Testis (tissue), 2 donors: ENCODE measurements at regions not wholly inside any gene's neighbourhood (a gene's known extent, or its start where the extent isn't known, plus 50 kb on each side); places are given as distances from the start of the nearest gene placed in this dataset.
"Not testable (repeated sequence)": the region's sequence is repeated elsewhere in the genome, so short reads cannot be mapped to it uniquely, and the experiment has no call there.

Experiments used
- POLR2A ChIP-seq: fragments of 450-650 bp; IDR thresholded peaks from one replicate; pipeline ENCODE4 v1.6.1; 2017; ENCODE audit warnings: antibody characterized with exemption, mild to moderate bottlenecking, moderate library complexity
- TF ChIP-seq, protein P1 (sequence below), 3 experiments: fragments of 450-650 bp in 2 of 3; fragments of 200-600 bp in 1 of 3; sonication (generic) in 1 of 3; IDR thresholded peaks; one replicate each; pipeline ENCODE4 v1.5.1; 2016 to 2019; ENCODE audit warnings: antibody characterized with exemption in 3 of 3, mild to moderate bottlenecking in 2 of 3, moderate library complexity in 1 of 3

DNA sequence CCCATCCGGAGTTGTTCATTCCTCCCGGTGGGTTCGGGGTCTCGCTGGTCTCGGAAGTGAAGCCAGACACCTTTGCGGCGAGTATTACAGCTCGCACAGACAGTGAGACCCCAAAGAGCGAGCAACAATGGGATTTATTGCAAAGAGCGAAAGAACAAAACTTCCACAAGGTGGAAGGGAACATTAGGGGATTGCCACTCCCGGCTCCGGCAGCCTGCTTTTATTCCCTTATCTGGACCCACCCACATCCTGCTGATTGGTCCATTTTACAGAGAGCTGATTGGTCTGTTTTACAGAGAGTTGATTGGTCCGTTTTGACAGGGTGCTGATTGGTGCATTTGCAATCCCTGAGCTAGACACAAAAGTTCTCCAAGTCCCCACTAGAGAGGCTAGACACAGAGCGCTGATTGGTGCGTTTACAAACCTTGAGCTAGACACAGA lies 178.7 kb upstream of the KAZN start:
- TF ChIP-seq, protein P1, sequence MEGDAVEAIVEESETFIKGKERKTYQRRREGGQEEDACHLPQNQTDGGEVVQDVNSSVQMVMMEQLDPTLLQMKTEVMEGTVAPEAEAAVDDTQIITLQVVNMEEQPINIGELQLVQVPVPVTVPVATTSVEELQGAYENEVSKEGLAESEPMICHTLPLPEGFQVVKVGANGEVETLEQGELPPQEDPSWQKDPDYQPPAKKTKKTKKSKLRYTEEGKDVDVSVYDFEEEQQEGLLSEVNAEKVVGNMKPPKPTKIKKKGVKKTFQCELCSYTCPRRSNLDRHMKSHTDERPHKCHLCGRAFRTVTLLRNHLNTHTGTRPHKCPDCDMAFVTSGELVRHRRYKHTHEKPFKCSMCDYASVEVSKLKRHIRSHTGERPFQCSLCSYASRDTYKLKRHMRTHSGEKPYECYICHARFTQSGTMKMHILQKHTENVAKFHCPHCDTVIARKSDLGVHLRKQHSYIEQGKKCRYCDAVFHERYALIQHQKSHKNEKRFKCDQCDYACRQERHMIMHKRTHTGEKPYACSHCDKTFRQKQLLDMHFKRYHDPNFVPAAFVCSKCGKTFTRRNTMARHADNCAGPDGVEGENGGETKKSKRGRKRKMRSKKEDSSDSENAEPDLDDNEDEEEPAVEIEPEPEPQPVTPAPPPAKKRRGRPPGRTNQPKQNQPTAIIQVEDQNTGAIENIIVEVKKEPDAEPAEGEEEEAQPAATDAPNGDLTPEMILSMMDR (IDR thresholded peaks at IDR 0.05): not testable (repeated sequence)
- not testable (repeated sequence) for TF ChIP-seq POLR2A
